ENCODE measurements at regions not wholly inside any gene's neighbourhood (a gene's known extent, or its start where the extent isn't known, plus 50 kb on each side); places are given as distances from the start of the nearest gene placed in this dataset.

DNA sequence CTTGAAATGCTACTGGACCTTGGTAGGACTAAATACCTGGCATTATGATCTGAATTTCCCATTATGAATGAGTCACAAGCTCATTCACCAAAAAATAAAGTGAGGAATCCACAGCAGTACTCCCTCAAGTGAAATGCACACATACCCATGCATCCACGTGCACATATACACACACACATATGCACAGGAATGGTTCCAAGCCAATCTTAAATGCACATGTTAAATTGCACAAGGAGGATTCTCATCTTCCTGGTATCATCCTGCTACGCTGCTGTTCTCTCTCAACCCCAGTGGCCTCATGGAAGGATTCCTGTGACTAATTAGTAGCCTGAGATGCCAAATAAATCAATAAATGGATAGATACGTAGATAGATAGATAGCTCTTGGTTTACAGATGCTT lies 132.1 kb upstream of the KLF12 start:
- TF ChIP-seq, protein P1, sequence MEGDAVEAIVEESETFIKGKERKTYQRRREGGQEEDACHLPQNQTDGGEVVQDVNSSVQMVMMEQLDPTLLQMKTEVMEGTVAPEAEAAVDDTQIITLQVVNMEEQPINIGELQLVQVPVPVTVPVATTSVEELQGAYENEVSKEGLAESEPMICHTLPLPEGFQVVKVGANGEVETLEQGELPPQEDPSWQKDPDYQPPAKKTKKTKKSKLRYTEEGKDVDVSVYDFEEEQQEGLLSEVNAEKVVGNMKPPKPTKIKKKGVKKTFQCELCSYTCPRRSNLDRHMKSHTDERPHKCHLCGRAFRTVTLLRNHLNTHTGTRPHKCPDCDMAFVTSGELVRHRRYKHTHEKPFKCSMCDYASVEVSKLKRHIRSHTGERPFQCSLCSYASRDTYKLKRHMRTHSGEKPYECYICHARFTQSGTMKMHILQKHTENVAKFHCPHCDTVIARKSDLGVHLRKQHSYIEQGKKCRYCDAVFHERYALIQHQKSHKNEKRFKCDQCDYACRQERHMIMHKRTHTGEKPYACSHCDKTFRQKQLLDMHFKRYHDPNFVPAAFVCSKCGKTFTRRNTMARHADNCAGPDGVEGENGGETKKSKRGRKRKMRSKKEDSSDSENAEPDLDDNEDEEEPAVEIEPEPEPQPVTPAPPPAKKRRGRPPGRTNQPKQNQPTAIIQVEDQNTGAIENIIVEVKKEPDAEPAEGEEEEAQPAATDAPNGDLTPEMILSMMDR (IDR thresholded peaks at IDR 0.05; ENCODE audit: insufficient read depth, low read length, poor library complexity, severe bottlenecking): no peak
- TF ChIP-seq EZH2phosphoT487 (conservative IDR thresholded peaks at IDR 0.05; ENCODE audit: low read length): no peak

All from SU-DHL-6 (cell line).